ENCODE measurements at regions not wholly inside any gene's neighbourhood (a gene's known extent, or its start where the extent isn't known, plus 50 kb on each side); places are given as distances from the start of the nearest gene placed in this dataset.

GRCh38 chr3:43893727-43894126, 203.0 kb downstream of the ABHD5 start:
- Histone ChIP-seq H3K9me2 (no peaks in the 10 kb centered on the region), H4K20me1 (ENCODE audit: insufficient read depth) (no peaks in the 10 kb centered on the region), H3K4me1 (ENCODE audit: control insufficient read depth in 1 of 2, insufficient read depth in 2 of 2, low read depth in 1 of 2, low read length in 1 of 2) (no peaks in the 10 kb centered on the region; a peak in 1 of 4 replicates), H3K27ac (ENCODE audit: low read depth in 2 of 2, low read length in 1 of 2) (no peak overlapping the region), H3K4me3 (ENCODE audit: low read depth in 2 of 2, low read length in 1 of 2) (no peak overlapping the region), H2AFZ (ENCODE audit: low read depth) (no peak overlapping the region), H3K9me3 (no peaks in the 10 kb centered on the region), H3F3A (replicated peaks; ENCODE audit: insufficient read depth) (no peaks in the 10 kb centered on the region), H3K9ac (no peak overlapping the region), H3K36me3 (replicated peaks in 1 of 2; ENCODE audit: control insufficient read depth in 1 of 2, insufficient read depth in 2 of 2, low read length in 1 of 2) (no peaks in the 10 kb centered on the region), H3K27me3 (ENCODE audit: insufficient read depth) (no peaks in the 10 kb centered on the region), H3K4me2 (no peak overlapping the region), H3K79me2 (ENCODE audit: insufficient read depth) (no peaks in the 10 kb centered on the region)
- no peak for DNase-seq
- no peak for TF ChIP-seq RFX5 (IDR thresholded peaks at IDR 0.05; ENCODE audit: low read length)
- TF ChIP-seq RXRA (IDR thresholded peaks at IDR 0.05; ENCODE audit: borderline replicate concordance, low read depth), result no peak
- TF ChIP-seq CHD2 (IDR thresholded peaks at IDR 0.05; ENCODE audit: low read length, partially characterized antibody), result no peak
- no peak for TF ChIP-seq POLR2AphosphoS5 (IDR thresholded peaks at IDR 0.05; ENCODE audit: low read depth, low read length)
- TF ChIP-seq TCF12 (IDR thresholded peaks at IDR 0.05), result no peak
- no peak for TF ChIP-seq MAX (IDR thresholded peaks at IDR 0.05; ENCODE audit: low read depth)
- no peak for TF ChIP-seq RAD21 (IDR thresholded peaks at IDR 0.05; ENCODE audit: low read length)
- no peak for TF ChIP-seq SMC3 (IDR thresholded peaks at IDR 0.05; ENCODE audit: low read depth, low read length)
- TF ChIP-seq TEAD4 (IDR thresholded peaks at IDR 0.05; ENCODE audit: borderline replicate concordance, insufficient read depth), result no peak
- no peak for TF ChIP-seq FOXM1 (IDR thresholded peaks at IDR 0.05; ENCODE audit: low read depth)
- TF ChIP-seq MXI1 (IDR thresholded peaks at IDR 0.05; ENCODE audit: low read depth, low read length), result no peak
- no peak for TF ChIP-seq REST (IDR thresholded peaks at IDR 0.05; ENCODE audit: low read depth, low read length)
- no peak for TF ChIP-seq JUND (IDR thresholded peaks at IDR 0.05)
- POLR2A ChIA-PET, result no interaction called here
- CTCF ChIA-PET, result no interaction called here
- WGBS (ENCODE audit: low lambda C conversion rate), result 73% methylated on average over 14 of the region's 14 CpGs

GRCh38 chr3:43894176-43895049, 203.7 kb downstream of the ABHD5 start:
- Histone ChIP-seq H3K9me3 (no peaks in the 10 kb centered on the region), H2AFZ (ENCODE audit: low read depth) (no peak overlapping the region), H3K4me2 (no peak overlapping the region), H3K9me2 (no peaks in the 10 kb centered on the region), H3K27me3 (ENCODE audit: insufficient read depth) (no peaks in the 10 kb centered on the region), H3K9ac (no peak overlapping the region), H3K27ac (ENCODE audit: low read depth in 2 of 2, low read length in 1 of 2) (no peak overlapping the region), H3F3A (replicated peaks; ENCODE audit: insufficient read depth) (no peaks in the 10 kb centered on the region), H3K36me3 (replicated peaks in 1 of 2; ENCODE audit: control insufficient read depth in 1 of 2, insufficient read depth in 2 of 2, low read length in 1 of 2) (no peaks in the 10 kb centered on the region), H3K79me2 (ENCODE audit: insufficient read depth) (no peaks in the 10 kb centered on the region), H3K4me1 (ENCODE audit: control insufficient read depth in 1 of 2, insufficient read depth in 2 of 2, low read depth in 1 of 2, low read length in 1 of 2) (no peaks in the 10 kb centered on the region; a peak in 1 of 4 replicates), H3K4me3 (ENCODE audit: low read depth in 2 of 2, low read length in 1 of 2) (no peak overlapping the region), H4K20me1 (ENCODE audit: insufficient read depth) (no peaks in the 10 kb centered on the region)
- WGBS (ENCODE audit: low lambda C conversion rate), result 91% methylated on average over 52 of the region's 63 CpGs
- no peak for TF ChIP-seq POLR2AphosphoS5 (IDR thresholded peaks at IDR 0.05; ENCODE audit: low read depth, low read length)
- no peak for TF ChIP-seq RAD21 (IDR thresholded peaks at IDR 0.05; ENCODE audit: low read length)
- TF ChIP-seq RFX5 (IDR thresholded peaks at IDR 0.05; ENCODE audit: low read length), result no peak
- TF ChIP-seq TEAD4 (IDR thresholded peaks at IDR 0.05; ENCODE audit: borderline replicate concordance, insufficient read depth), result no peak
- no peak for TF ChIP-seq YY1 (IDR thresholded peaks at IDR 0.05; ENCODE audit: low read depth)
- TF ChIP-seq GABPA (IDR thresholded peaks at IDR 0.05; ENCODE audit: low read depth), result no peak
- no peak for TF ChIP-seq GATA2 (CRISPR knock-in tag; IDR thresholded peaks at IDR 0.05)
- no peak for TF ChIP-seq IRF3 (IDR thresholded peaks at IDR 0.05; ENCODE audit: low read depth, low read length)
- no peak for TF ChIP-seq MXI1 (IDR thresholded peaks at IDR 0.05; ENCODE audit: low read depth, low read length)
- TF ChIP-seq NRF1 (IDR thresholded peaks at IDR 0.05; ENCODE audit: low read depth, low read length), result no peak
- CTCF ChIA-PET, result interaction anchor here (1.8 kb wide), 1 partner anchor 10 kb away, joined by 5 read pairs; no protein-coding TSS in a partner anchor
- POLR2A ChIA-PET, result no interaction called here
- DNase-seq, result no peak
